SW 1271 (cell line): ENCODE measurements at regions not wholly inside any gene's neighbourhood (a gene's known extent, or its start where the extent isn't known, plus 50 kb on each side); places are given as distances from the start of the nearest gene placed in this dataset.

Experiments
- DNase-seq, 2 experiments: peaks; one replicate each; lab custom pipeline; 2025; lab: John Stamatoyannopoulos, UW

DNA sequence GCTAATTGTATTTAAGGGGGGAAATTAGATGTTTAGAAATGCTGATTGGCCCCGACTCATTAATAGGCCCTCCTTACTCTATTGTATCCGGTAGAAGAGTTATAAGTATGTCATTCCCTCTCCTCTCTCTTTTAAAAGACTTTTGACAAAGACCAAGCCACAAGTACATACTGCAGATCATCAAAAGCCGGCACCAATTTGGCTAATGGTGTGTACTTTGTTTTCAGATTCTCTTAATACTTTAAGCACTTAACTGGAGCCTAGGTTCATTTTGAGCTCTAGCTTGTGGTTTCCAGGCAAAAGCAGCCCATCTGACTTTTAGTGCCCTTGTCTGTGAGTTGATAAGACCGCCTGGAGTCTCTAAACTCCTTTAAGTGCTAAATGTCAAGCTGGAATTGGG, 210.0 kb upstream of the LYZL1 start:
- no peak for DNase-seq

GRCh38 chr10:29081231-29081630, 207.6 kb upstream of the LYZL1 start:
- DNase-seq, result no peak

GRCh38 chr10:29081951-29082685, 206.8 kb upstream of the LYZL1 start:
- no peak for DNase-seq

GRCh38 chr10:29083096-29083495, 205.8 kb upstream of the LYZL1 start:
- DNase-seq, result no peak

DNA sequence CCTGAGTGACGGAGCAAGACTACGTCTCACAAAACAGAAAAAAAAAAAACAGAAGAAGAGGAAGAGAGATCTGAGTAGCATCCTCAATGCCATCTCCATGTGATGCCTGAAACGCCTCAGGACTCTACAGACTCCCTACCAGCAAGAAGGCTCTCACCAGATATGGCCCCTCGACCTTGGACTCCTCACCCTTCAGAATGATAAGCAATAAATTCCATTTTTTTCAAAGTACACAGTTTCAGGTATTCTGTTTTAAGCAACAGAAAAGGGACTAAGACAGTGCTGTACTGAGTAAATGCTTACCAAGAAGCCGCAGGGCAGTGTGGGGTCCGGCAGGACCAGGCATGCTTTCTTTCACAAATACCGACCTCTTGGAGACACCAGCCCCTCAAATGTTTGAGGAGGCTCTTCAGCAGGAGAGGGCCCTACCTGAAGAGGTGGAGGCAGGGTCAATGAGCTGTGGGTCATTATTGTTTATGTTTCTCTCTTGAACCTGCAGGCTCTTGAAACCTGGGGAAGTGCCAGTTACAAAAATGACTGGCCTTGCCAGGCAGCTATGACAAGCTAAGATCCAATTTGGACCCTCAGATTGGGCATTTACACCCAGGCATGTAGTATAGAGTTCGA, 204.1 kb upstream of the LYZL1 start:
- DNase-seq, result no peak

DNA sequence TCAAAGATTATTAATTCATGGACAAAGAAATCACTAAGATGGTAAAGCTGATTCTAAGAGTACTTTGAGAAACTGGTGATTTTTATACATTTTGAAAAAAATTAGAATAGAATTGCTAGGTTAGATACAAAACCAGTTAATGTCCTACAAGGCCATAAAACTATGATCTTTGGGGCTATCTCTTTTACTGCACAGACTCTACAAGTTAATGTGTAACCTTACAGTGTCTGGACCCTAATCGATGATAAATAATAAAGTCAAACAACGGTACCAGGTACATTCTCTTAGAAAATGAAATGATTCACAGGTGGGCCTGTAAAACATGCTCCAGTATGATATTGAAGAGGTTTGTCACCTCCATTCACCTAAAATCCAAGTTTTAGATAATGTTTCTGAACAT, 199.8 kb upstream of the LYZL1 start:
- no peak for DNase-seq

GRCh38 chr10:29096303-29096824, 192.5 kb upstream of the LYZL1 start:
- DNase-seq, result no peak

- no peak for DNase-seq
These were observed 190.4 kb upstream of the LYZL1 start for GRCh38 chr10:29098423-29098822.

DNA sequence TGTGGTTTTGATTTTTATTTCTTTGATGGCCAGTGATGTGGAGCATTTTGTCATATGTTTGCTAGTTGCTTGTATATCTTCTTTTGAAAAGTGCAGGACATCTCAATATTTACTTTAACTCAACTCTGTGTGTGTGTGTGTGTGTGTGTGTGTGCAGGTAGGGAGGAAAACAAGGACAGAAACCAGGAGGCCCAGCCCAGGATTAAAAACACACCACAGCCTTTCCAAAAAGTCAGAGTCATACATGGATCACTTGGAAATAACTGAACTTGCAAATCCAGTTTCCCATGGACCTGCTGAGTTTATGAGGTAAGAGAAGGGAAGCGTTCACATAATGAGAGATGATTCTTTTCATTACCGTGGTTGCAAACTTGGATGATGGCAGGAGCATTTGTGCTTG, 189.9 kb upstream of the LYZL1 start:
- no peak for DNase-seq

DNA sequence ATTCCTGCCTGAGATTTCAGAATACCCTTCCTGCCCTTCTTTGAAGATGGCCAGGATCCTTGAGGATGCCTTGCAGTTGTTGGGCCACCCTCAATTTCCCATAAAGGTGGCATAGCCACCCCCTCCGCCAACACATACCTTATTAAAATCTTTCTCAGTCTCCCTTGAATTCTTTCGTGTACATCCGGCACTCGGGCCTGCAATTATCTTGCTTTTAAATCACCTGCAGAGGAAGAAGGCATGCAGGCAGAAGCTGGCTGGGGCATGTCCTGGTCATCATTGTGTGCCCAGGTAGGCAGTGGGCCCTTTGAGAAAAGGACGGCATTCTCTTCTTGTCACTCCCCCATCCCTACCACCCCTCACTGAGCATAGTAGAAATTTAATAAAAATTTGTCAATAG, 189.5 kb upstream of the LYZL1 start:
- no peak for DNase-seq

- no peak for DNase-seq
These were observed 188.4 kb upstream of the LYZL1 start for GRCh38 chr10:29100505-29100904.

DNA sequence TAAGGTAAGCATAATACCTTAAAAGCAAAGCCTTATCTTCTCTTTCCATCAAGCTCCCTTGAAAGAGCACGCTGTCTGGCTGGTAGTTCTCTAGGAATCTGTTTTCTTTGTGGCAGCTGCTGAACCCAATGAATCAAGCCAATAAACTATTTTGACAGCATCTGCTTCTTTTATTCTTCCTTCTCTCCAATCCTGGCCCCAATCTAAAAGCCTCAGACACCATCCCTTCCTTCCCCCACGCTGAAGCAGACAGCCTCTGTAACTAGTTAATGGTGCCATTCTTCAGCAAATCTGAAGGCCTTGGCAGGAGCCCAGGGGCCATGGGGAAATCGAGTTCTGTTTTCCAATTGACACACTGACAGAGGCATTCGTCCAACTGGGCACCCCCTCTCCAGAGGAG, 186.6 kb upstream of the LYZL1 start:
- no peak for DNase-seq

DNA sequence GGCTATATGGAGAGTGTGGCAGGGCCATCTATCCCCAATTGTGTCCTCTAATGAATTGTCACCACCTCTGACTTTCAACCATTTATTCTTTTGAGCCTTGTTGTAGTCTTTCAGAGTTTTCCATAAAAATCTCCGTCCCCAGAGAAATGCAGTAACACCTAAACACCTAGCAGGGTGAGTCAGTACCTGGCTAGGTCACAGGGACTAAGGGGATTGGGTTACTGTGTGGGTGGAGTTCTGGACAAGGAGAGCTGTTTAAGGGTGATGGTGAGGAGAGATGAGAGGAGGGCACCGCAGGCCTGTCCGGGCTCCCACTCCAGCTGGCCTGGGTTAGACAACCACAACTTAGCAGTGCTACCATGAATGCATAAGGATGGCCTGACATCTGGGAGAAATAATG, 186.2 kb upstream of the LYZL1 start:
- no peak for DNase-seq

DNA sequence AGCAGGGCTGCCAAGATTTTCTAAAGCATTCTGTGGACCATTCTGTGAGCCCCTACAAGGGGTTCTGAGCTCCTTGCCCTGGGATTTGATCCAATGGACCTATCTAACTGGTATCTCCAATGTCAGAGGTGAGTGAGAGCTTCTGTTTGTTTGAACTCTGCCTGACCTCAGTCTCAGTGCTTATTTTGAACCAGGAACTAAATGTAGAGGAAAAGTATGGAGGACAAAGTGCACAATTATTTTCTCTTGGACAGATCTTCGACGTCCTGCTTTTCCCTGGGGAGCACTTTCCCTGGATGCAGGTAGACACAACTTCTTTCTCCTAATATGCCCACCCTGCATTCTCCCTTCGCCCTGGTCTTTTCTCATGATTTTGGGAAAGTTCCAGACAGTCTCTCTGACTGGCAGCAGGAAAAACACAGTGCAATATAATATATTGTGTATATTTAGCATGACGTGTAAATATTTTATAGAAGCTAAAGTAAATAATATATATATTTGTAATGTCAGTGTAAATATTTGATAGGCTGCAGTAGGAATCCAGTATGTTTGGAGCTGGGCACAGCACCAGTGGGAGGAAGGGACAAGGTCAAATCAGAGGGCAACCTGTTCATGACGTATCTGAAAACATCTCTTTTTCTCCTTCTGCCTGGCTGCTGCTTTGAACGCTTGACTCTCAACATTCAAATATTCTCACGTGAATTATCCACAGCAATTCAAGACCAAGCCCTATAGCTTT, 184.0 kb upstream of the LYZL1 start:
- DNase-seq, result no peak

DNA sequence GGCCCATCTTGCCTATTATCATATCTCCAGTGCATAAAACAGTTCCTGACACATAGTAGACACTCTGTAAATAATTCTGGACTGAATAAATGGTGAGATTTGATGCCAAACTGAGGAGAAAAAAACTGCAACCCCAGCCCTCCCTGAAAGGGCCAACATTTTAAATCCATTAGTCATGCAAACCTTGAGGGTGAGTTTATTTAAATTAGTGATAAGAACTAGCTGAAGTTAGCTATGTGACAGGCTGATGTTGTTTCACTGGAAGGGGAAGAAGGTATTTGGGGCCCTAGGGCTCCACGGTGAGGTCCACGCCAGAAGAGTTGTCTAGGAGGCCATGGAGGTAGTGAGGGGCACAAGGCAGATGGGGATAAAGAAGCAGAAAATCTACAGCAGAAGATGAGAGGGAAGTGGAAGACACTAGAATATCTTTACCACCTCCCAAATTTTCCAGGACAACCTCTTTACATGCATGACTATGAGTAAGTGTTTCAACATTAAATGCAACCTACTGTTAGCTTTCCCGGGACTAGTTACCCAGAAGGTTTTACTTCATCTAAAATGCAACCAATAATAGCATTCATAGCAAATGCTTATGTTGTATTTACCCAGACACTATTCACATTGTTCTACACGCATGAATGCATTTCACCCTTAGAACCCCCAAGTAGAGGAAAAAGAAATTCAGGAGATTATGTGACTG, 183.2 kb upstream of the LYZL1 start:
- no peak for DNase-seq

- no peak for DNase-seq
These were observed 182.6 kb upstream of the LYZL1 start for GRCh38 chr10:29106287-29106686.

GRCh38 chr10:29107866-29108498, 180.9 kb upstream of the LYZL1 start:
- no peak for DNase-seq

GRCh38 chr10:29109707-29110571, 178.9 kb upstream of the LYZL1 start:
- no peak for DNase-seq

DNA sequence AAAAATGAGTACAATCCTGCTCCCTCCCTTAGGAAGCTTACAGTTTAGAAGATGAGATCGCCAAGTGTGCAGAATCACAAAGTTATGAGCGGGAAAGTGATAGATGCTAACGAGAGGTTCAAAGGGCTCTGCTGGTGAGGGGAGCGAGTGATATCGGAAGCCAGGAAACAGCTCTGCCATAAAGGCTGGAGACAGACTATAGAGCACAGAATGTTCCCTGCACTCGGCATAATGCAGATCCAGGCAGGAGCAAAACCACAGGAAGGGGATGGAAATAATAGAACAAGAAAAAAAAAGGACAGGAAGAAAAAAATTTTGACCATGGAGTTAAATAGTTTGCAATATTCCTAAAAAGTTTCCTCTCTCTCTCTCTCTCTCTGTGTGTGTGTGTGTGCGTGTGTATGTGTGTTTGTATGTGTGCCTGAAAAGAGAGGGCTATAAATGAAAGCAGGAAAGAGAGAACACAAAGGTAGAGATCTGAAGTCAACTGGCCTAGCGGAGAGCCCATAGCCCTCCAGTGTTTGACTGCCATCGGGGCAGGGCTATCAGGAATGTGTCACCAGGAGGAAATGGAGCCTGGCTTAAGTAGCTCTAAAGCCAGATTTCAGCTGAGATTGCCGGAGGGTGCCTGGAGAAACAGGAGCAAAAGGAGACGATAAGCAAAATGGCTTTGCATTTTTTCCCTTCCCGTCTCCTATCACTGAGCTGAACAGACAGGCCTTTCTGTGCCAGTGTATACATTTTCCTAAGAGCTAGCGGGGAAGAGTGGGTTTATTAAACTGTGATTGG, 175.8 kb upstream of the LYZL1 start:
- no peak for DNase-seq

- no peak for DNase-seq
These were observed 175.3 kb upstream of the LYZL1 start for GRCh38 chr10:29113616-29113945.
